GM18507 (cell line): ENCODE measurements at regions not wholly inside any gene's neighbourhood (a gene's known extent, or its start where the extent isn't known, plus 50 kb on each side); places are given as distances from the start of the nearest gene placed in this dataset.
A peak's percentile ranks its signal among the peaks of the same experiment; 100 is the strongest.

Experiments used
- DNase-seq: peaks from one replicate; pipeline ENCODE4 v3.0.0; 2011; ENCODE audit warnings: low read depth; ENCODE audit not compliant: insufficient read length; ENCODE audit errors: extremely low spot score
- FAIRE-seq: peaks from 2 replicates; lab custom pipeline; 2011; peaks lifted over from hg19 to GRCh38; lab: Jason Lieb, UNC

GRCh38 chr12:16927259-16927658, 321.3 kb upstream of the LMO3 start:
- FAIRE-seq: no peak
- no peak for DNase-seq

GRCh38 chr12:16920451-16920850, 314.5 kb upstream of the LMO3 start:
- no peak for DNase-seq
- FAIRE-seq: no peak

GRCh38 chr12:16919551-16919950, 313.6 kb upstream of the LMO3 start:
- DNase-seq: no peak
- no peak for FAIRE-seq

- DNase-seq (no peak), FAIRE-seq (no peak)
Observed at GRCh38 chr12:16914853-16915252, 308.9 kb upstream of the LMO3 start.

- DNase-seq (no peak), FAIRE-seq (no peak)
Observed at GRCh38 chr12:16913832-16914490, 308.0 kb upstream of the LMO3 start.

- DNase-seq (no peak), FAIRE-seq (no peak)
Observed at GRCh38 chr12:16901946-16902345, 296.0 kb upstream of the LMO3 start.

GRCh38 chr12:16893426-16893825, 287.5 kb upstream of the LMO3 start:
- FAIRE-seq: no peak

GRCh38 chr12:16891673-16892072, 285.7 kb upstream of the LMO3 start:
- no peak for FAIRE-seq
- no peak for DNase-seq

More at GRCh38 chr12:16893426-16893825, 287.5 kb upstream of the LMO3 start:
- DNase-seq: no peak

- FAIRE-seq: no peak
- DNase-seq: no peak
Observed at GRCh38 chr12:16884819-16885218, 278.9 kb upstream of the LMO3 start.

- DNase-seq (no peak), FAIRE-seq (no peak)
Observed at GRCh38 chr12:16884056-16884455, 278.1 kb upstream of the LMO3 start.

- DNase-seq (no peak), FAIRE-seq (no peak)
Observed at GRCh38 chr12:16881986-16882570, 276.1 kb upstream of the LMO3 start.

- FAIRE-seq (no peak), DNase-seq (no peak)
Observed at GRCh38 chr12:16880864-16881285, 274.9 kb upstream of the LMO3 start.

GRCh38 chr12:16870845-16871244, 264.9 kb upstream of the LMO3 start:
- DNase-seq: no peak
- no peak for FAIRE-seq

- DNase-seq (no peak), FAIRE-seq (no peak)
Observed at GRCh38 chr12:16863742-16864141, 257.8 kb upstream of the LMO3 start.

GRCh38 chr12:16857456-16857923, 251.5 kb upstream of the LMO3 start:
- DNase-seq: peak; percentile 14

GRCh38 chr12:16854465-16854864, 248.5 kb upstream of the LMO3 start:
- no peak for DNase-seq
- no peak for FAIRE-seq

More at GRCh38 chr12:16857456-16857923, 251.5 kb upstream of the LMO3 start:
- peak; percentile 91 for FAIRE-seq

- no peak for FAIRE-seq
Observed at GRCh38 chr12:16849473-16849872, 243.5 kb upstream of the LMO3 start.

GRCh38 chr12:16844875-16845274, 238.9 kb upstream of the LMO3 start:
- FAIRE-seq (no peak), DNase-seq (no peak)

More at GRCh38 chr12:16849473-16849872, 243.5 kb upstream of the LMO3 start:
- DNase-seq: no peak

- DNase-seq (no peak), FAIRE-seq (peak; percentile 64)
Observed at GRCh38 chr12:16833376-16834015, 227.5 kb upstream of the LMO3 start.

GRCh38 chr12:16828891-16829290, 222.9 kb upstream of the LMO3 start:
- DNase-seq: no peak
- no peak for FAIRE-seq

- no peak for DNase-seq
- FAIRE-seq: no peak
Observed at GRCh38 chr12:16807731-16808130, 201.8 kb upstream of the LMO3 start.
